Renal cortex interstitium (tissue), 11 donors: ENCODE measurements at regions not wholly inside any gene's neighbourhood (a gene's known extent, or its start where the extent isn't known, plus 50 kb on each side); places are given as distances from the start of the nearest gene placed in this dataset.
"Not testable (repeated sequence)": the region's sequence is repeated elsewhere in the genome, so short reads cannot be mapped to it uniquely, and the experiment has no call there.

Source experiments
- DNase-seq, 11 donors: peaks; one replicate each; pipeline ENCODE4 v3.0.0-alpha.2; 2013; ENCODE audit warnings: low read depth in 9 of 11, low spot score in 4 of 11; ENCODE audit errors: extremely low read depth in 1 of 11

DNA sequence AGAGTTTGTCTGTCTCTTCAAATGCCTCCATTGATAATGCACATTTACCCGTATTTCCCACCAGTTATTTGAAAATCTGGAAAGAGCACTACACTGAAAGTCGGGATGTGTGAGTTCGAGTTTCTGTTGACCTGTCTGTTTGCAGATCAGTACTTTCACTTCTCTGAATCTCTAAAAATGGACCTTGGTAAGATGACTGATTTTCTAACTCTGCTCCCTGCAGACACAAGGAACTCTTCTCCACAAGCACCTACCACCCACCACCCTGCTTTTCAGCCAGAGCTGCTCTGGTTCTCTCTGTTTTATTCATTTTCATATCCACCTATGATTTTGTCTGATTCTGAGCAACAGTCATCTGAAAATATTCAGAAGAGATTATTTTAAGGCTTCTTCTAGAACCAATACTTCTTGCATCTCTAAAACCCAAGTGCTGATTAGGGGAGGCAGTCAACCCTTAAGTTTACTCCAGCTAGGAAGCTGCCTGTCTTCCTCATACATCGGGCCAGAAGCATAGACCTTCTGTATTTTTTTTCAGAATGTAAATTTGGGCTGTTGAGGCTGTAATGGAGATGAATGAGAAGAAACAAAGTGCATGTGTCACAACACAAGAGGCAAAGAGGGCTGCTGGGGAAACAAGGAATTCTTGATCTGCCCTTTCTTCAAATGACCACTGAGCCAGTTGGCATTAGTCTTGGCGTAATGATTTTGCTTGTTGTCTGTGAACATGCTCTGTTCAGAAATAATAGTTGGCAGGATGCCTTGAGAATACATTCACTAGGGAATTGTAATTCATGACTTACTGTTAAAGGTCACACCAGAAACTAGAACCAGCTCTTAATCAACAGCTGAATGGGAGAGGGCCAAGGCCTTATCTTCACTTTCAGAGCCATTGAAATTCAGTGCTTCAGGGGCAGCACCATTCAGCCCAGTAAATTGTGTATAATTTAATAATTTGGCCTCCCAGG lies 85.4 kb upstream of the MYLIP start:
- DNase-seq = no peak

DNA sequence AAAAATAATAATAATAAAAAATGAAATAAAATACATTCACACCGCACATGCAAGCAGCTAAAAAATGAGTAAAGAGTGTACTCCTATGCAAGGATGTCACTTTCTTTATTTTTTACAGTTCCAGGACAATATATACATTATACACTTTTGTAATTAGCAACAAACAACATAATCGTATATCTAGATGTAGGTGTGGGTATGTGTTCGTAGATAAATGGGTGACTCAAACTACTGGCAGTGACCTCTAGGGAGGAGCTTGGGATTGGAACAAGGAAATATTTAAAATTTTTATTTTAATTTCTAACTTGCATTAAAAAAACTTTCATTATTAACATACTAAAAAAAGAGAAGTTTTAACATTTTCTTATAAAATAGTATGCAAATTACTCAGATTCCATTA lies 86.1 kb upstream of the MYLIP start:
- DNase-seq = no peak

DNA sequence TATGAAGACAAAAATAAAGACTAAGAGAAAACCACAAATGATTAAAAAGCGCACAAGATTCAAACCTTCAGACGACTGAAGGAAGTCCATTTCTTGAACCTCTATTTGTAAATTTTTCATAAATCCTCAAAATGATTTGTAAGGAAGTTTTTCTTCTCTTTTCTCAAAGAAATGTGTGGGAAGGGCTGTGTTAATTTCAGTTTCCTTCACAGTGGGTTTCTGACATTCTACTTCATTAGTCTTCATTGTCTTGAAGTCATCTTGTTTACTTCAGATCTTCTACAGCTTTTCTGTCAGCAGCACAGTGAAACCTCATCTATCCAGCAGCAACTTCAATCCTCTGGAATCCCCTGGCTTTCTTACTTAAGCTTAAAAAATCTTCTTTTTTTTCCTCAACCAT lies 87.6 kb upstream of the MYLIP start:
- no peak for DNase-seq

DNA sequence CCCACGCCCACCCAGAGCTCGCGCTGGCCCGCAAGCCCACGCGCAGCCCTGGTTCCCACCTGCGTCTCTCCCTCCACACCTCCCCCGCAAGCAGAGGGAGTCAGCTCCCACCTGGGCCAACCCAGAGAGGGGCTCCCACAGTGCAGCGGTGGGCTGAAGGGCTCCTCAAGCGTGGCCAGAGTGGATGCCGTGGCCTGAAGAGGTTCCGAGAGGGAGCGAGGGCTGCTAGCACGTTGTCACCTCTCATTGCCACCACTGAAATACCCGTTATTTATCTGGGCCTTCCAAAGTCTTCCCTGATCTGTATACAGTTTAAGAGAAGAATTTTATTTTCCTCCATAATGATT lies 88.3 kb upstream of the MYLIP start:
- DNase-seq = no peak

DNA sequence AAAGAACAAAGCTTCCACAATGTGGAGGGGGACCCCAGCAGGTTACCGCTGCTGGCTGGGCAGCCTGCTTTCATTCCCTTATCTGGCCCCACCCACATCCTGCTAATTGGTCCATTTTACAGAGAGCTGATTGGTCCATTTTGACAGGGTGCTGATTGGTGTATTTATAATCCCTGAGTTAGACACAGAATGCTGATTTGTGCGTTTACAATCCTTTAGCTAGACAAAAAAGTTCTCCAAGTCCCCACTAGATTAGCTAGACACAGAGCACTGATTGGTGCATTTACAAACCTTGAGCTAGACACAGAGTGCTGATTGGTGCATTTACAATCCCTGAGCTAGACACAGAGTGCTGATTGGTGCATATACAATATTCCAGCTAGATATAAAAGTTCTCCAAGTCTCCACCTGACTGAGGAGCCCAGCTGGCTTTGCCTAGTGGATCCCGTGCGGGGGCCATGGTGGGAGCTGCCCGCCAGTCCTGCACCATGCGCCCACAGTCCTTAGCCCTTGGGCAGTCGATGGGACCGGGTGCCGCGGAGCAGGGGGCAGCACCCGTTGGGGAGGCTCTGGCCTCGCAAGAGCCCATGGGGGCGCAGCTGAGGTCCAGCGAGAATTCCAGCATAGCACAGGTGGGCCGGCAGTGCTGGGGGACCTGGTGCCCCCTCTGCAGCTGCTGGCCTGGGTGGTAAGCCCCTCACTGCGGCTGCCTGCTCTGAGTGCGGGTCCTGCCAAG lies 88.8 kb upstream of the MYLIP start:
- DNase-seq = not testable (repeated sequence)

DNA sequence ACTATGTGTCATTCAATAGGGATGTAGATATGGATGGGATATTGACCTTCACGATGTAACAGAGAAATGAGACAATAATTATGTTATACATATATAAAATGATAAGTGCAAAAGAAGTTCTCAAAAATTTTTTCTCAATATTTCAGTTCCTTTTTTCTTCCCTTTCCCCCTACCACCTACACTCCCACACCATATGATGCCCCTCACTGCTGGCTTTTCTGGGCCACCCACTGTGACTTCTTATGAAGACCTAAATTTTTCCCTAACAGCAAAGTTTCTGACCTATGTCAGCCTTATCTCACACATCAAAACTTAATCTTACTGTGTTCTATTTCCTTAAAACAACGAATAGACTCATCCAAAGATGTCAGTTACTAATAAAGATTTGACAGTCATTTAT lies 89.9 kb upstream of the MYLIP start:
- no peak for DNase-seq

DNA sequence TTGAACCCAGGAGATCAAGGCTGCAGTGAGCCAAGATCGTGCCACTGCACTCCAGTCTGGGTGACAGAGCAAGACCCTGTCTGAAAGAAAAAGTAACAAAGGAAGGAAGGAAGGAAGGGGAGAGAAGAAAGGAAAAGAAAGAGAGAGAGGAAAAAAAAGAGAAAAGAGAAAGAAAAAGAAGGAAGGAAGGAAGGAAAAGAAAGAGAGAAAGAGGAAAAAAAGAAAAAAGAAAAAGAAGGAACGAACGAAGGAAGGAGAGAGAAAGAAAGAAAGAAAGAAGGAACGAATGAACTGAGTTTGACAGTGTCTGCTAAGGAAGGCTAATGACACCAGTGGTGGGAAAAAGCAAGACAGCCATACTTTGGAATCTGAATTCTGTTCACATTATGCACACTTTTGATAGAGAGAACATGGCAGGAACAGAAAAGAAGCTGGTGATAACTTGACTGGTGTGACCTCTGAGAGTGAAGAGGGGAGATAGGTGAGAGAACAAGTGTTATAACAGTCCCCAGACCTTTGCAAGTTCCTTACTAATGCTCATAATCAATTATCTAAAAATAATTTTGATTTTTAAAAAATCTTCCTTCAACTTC lies 93.3 kb upstream of the MYLIP start:
- no peak for DNase-seq

DNA sequence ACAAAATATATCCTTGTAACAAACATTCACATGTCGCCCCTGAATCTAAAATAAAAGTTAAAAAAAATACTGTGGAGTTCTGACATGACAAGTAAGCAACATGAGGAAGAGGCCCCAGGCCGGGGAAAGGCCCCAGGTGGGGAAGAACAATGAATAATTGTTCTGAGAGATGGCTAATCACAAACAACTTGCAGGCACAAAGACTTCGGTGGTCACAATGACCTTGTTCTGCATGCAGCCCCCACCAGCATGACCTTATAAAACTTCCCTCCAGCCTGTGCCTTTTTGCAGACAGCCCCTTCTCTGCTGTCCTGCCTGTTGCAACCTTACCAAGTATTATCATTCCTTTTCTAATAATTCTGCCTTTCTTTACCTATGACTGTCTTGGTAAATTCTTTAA lies 95.7 kb upstream of the MYLIP start:
- DNase-seq = no peak

DNA sequence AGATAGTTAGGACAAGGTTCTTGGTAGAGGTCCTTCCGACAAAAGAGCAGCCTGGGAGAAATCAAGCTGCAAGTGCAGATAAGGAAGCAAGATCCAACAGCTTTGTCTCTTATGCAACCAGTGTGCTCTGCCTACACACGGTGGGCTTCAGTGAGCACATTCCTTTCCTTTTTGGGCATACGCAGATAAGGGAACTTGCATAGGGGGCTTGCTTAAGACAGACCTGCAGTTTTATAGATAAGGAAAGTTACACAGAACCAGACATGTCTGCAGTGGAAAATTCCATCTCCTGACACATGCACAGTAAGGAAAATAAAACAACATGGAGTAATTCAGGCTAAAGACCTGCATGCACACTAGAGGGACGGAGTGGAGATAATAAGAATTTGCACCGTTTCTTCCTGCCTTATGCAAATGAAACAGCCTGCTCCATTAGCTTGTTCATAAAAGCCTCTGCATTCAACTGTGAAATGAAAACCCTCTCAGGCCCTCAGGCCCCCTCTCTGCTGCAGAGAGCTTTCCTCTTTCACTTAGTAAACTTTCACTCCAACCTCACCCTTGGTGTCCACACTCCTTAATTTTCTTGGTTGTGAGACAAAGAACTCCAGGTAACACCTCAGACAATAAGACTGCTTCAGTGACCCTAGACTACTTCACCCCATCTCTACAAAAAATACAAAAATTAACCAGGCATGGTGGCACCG lies 97.5 kb upstream of the MYLIP start:
- no peak for DNase-seq

DNA sequence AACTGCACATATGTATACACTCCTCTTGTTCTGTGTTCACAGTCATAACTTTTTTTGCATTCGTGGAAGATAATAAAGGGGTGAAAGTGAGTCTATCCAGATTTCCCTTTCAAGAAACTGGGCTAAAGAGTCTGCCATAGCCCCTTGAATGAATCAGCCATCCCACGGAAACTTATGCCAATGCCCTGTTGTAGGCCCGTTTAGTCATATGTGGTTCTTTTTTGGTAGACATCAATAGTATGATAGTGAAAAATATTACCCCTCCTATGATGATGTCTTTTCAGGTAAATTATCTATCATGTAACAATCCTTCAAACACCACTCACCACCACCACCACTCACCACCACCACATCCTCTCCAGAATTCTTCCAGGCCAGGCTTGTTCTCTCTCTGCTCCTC lies 99.9 kb upstream of the MYLIP start:
- DNase-seq = no peak

DNA sequence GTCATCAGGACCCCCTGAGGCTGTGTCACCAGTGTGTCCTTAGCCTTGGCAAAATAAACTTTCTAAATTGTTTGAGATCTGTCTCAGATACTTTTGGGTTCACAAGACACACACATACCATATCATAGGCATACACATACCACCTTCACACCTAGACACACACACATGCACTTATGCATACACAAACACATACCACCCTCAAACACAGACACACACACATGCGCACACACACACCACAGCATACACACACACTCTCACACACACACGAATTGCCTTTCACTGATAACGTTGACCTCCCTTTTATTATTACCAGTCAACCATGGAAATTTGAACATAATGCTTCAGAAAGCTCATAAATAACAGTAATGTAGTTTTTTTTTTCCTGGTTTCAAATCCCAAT lies 108.6 kb upstream of the MYLIP start:
- no peak for DNase-seq

DNA sequence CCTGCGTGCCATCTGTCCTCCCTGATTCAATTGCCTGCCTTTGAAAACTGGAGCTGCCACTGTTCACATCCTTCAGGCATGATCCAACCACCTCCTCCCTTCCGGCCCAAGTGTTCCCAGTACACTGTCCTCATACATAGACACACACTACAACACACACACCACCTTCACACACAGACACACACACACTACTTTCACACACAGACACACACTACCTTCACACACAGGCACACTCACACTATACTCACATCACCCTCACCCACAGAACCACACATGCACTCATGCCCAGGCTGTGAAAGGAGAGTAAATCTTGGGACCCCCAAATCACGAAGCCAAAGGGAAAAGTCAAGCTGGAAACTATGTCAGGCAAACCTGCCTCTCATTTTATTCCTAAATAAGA lies 109.4 kb upstream of the MYLIP start:
- DNase-seq = no peak

DNA sequence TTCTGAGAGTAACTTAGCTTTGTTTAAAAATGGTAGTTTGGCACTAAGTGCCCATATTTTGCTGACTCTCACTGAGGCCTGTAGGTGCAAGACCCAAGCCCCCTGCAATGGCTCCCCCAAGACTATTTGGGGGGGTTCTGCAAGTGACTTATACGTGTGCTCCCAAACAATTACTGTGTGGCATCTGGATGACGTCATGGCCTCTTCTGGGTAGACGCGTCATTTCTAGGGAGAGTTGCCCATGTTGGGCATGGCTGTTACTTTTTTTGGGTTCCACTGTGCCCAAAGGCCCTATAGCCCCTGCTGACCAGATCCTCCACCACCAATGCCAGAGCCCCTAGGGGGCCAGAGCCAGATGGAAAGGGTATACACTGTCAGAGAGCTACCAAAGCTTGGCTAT lies 110.3 kb upstream of the MYLIP start:
- DNase-seq = no peak

DNA sequence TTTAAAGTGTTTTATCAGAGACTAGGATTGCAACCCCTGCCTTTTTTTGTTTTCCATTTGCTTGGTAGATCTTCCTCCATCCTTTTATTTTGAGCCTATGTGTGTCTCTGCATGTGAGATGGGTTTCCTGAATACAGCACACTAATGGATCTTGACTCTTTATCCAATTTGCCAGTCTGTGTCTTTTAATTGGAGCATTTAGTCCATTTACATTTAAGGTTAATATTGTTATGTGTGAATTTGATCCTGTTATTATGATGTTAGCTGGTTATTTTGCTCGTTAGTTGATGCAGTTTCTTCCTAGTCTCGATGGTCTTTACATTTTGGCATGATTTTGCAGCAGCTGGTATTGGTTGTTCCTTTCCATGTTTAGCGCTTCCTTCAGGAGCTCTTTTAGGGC lies 114.6 kb upstream of the MYLIP start:
- not testable (repeated sequence) for DNase-seq

DNA sequence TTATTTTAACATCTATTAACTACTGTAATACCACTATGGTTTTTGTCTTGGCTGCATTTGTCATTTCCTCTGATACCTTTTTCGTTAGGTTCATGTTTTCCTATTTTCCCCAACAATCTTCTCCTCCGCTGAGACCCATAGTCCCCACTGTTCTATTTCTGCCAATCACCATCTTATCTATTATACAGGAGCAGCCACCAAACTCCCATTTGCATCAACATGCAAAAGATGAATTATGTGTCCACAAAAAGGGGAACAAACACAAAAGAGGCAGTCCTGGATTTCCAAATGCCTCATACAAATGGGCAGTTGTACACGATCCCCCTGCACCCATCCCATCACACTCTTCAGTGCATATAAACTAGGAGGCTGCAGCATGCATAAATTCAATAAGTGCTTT lies 121.7 kb upstream of the MYLIP start:
- DNase-seq = no peak

DNA sequence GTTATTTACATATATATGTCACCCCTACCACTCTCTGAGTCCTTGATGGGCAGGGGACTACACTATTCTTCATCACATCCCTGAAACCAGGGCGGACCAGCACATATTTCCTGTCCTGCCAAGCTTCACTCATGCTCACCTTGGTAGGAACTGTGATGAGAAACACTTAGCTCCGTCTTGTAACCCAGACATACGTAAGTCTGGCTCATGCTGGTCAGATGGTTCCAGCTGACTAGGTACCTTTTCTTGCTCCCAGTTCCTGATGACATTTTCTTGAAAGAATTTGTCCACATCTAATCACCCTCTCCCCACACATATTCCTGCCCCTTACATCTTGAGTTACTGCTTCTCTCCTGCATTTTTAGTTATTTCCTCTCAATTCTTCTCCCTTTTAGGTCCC lies 122.2 kb upstream of the MYLIP start:
- DNase-seq = no peak

DNA sequence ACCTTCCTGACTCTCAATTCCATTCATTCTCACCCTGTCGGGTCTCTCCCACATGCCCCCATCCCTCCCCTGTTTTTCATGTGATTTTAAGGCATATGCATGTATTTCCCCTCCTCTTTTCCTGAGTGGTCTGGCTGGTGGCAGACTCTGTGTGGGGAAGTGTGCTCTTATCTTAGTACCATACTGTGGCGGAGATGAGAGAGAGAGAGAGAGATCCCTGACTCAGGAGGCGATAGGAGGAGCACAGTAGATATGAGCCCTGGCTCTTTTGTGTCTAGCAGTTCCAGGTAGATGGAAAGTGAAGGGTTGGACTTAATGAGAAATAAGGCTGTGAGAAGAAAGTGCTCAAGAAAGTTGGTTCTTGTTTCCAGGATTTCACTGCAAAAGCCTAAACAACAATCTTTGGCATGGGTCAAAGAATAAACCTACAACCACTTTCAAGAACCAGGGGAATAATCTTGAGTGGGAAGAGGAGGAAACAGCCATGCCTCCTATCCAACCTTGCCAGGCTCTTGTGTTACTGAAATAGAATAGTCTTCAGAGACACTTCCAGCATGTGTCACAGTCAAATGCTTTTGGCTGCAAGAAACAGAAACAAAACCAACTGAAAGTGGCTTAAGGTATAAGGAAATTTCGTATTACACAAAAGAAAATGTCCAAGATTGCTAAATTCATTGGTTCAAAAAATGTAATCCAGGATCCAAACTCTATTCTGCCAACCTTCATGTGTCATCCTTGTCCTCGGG lies 123.8 kb upstream of the MYLIP start:
- no peak for DNase-seq

DNA sequence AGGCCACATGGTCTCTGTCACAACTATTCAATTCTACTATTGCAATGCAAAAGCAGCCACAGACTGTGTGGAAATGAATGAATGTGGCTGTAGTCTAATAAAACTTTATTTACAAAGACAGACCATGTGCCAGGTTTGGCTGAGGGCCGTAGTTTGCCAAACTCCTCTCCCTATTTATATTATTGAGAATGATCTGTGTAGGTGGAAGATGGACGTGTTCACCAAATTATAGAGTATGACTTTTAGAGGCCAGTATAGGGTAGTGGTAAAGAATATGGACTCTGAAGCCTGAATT lies 125.7 kb upstream of the MYLIP start:
- DNase-seq = no peak
